Mesothelial cell of epicardium (in vitro differentiated cells): ENCODE measurements at regions not wholly inside any gene's neighbourhood (a gene's known extent, or its start where the extent isn't known, plus 50 kb on each side); places are given as distances from the start of the nearest gene placed in this dataset.

Source experiments
- DNase-seq, 2 experiments: peaks; one replicate each; pipeline ENCODE4 v3.0.0; 2021; ENCODE audit warnings: low spot score in 2 of 2; ENCODE audit not compliant: unreplicated experiment in 2 of 2
- H3K27ac Mint-ChIP-seq: 2 replicates; pipeline ENCODE4 v1.8.0; 2021; ENCODE audit warnings: mixed read lengths
- H3K27me3 Mint-ChIP-seq: 2 replicates; pipeline ENCODE4 v1.8.0; 2021; ENCODE audit warnings: low read depth, mixed read lengths
- H3K36me3 Mint-ChIP-seq: 2 replicates; pipeline ENCODE4 v1.8.0; 2021; ENCODE audit warnings: mixed read lengths
- H3K4me1 Mint-ChIP-seq: 2 replicates; pipeline ENCODE4 v1.8.0; 2021; ENCODE audit warnings: mixed read lengths
- H3K4me3 Mint-ChIP-seq: 2 replicates; pipeline ENCODE4 v1.8.0; 2021; ENCODE audit warnings: mild to moderate bottlenecking, moderate library complexity, mixed read lengths
- H3K9me3 Mint-ChIP-seq: 2 replicates; pipeline ENCODE4 v1.8.0; 2021; ENCODE audit warnings: mixed read lengths
- CTCF ChIP-seq: fragments of 200-600 bp; sonication (generic); IDR thresholded peaks from one replicate; pipeline ENCODE4 v1.5.0; 2021; ENCODE audit warnings: antibody characterized with exemption; ENCODE audit not compliant: unreplicated experiment

GRCh38 chr4:36763814-36764213 lies 480.7 kb upstream of the NWD2 start:
- TF ChIP-seq CTCF, result no peak
- DNase-seq, result no peak
- no peaks in the 10 kb centered on the region for H3K4me1 Mint-ChIP-seq
- no peak overlapping the region for H3K4me3 Mint-ChIP-seq
- H3K27ac Mint-ChIP-seq, result no peak overlapping the region
- H3K9me3 Mint-ChIP-seq, result no peaks in the 10 kb centered on the region
- no peaks in the 10 kb centered on the region for H3K36me3 Mint-ChIP-seq
- H3K27me3 Mint-ChIP-seq, result peaks cover 3% of the 10 kb centered on the region

DNA sequence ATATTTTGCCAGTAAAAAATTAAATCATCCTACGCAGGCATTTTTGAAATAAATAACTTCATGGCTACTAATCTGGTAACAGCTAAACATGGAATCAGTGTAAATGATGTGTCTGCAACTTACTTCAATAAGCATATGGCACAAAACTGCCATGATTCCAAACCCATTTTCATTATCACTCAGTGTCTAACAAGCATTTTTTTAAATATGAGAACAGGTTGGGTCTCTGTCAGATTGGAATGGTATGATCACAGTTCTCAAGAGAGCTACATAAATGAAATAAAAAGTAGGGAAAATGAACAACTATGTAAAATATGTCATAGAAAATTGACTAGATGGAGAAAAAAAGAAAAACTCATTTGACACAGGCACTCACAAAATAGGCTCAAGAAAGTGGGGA lies 476.9 kb upstream of the NWD2 start:
- Mint-ChIP-seq H3K27ac (no peak overlapping the region), H3K36me3 (no peaks in the 10 kb centered on the region), H3K27me3 (peaks cover 3% of the 10 kb centered on the region), H3K4me3 (no peak overlapping the region), H3K4me1 (no peaks in the 10 kb centered on the region), H3K9me3 (no peaks in the 10 kb centered on the region)
- no peak for TF ChIP-seq CTCF
- DNase-seq, result no peak

DNA sequence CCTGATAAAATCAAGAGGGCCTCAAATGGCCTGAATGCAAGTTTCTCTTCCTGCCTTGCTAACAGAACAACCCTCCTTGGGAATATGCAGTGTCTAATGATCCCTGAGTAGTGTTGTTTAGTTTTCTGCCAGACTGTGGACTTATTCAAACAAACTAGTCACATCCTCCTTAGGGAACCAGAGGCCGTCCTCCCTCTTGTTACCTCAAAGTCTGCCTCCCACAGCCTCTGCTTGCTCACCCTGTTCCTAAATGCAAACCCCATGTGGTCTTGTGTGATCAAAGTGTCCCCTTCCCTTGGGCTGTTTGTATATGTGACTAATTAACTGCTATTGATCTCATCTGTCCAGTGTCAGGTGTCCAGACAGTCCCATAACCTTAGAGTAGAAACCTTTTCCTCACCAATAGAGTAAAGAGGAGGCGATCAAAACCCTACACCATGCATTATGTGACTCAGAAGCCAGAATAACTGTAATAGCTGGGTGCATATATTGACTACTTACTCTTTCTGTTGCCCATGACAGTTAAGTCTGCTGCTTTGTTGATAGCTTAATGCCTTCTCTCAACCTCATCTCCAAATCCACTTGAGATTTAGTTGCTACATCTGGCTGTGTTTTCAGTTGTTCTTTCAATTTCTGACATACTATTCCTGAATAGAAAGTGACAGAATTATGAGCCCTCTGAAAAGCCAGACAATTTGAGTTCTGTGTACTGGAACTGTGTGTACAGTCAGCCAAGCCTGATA lies 473.0 kb upstream of the NWD2 start:
- no peak for TF ChIP-seq CTCF
- Mint-ChIP-seq H3K9me3 (no peaks in the 10 kb centered on the region), H3K27ac (no peak overlapping the region), H3K36me3 (no peaks in the 10 kb centered on the region), H3K27me3 (no peaks in the 10 kb centered on the region), H3K4me3 (no peak overlapping the region), H3K4me1 (no peaks in the 10 kb centered on the region)
- no peak for DNase-seq

GRCh38 chr4:36772154-36772516 lies 472.4 kb upstream of the NWD2 start:
- TF ChIP-seq CTCF, result no peak
- H3K27me3 Mint-ChIP-seq, result no peaks in the 10 kb centered on the region
- no peaks in the 10 kb centered on the region for H3K4me1 Mint-ChIP-seq
- DNase-seq, result no peak
- H3K27ac Mint-ChIP-seq, result no peak overlapping the region
- H3K36me3 Mint-ChIP-seq, result no peaks in the 10 kb centered on the region
- no peaks in the 10 kb centered on the region for H3K9me3 Mint-ChIP-seq
- H3K4me3 Mint-ChIP-seq, result no peak overlapping the region

- Mint-ChIP-seq H3K27me3 (no peaks in the 10 kb centered on the region), H3K27ac (no peak overlapping the region), H3K4me1 (no peaks in the 10 kb centered on the region), H3K9me3 (no peaks in the 10 kb centered on the region), H3K4me3 (no peak overlapping the region), H3K36me3 (no peaks in the 10 kb centered on the region)
- DNase-seq, result no peak
- no peak for TF ChIP-seq CTCF
Observed at GRCh38 chr4:36773467-36773866, 471.1 kb upstream of the NWD2 start.

GRCh38 chr4:36775544-36775943 lies 469.0 kb upstream of the NWD2 start:
- Mint-ChIP-seq H3K27ac (no peak overlapping the region), H3K9me3 (no peaks in the 10 kb centered on the region), H3K36me3 (no peaks in the 10 kb centered on the region), H3K4me1 (no peaks in the 10 kb centered on the region), H3K4me3 (no peak overlapping the region), H3K27me3 (no peaks in the 10 kb centered on the region)
- TF ChIP-seq CTCF, result no peak
- DNase-seq, result no peak
